ENCODE measurements at regions not wholly inside any gene's neighbourhood (a gene's known extent, or its start where the extent isn't known, plus 50 kb on each side); places are given as distances from the start of the nearest gene placed in this dataset.

- DNase-seq (ENCODE audit: low read depth, low spot score) = no peak
- CTCF ChIA-PET = interaction anchor here (0.5 to 0.9 kb wide), 2 partner anchors 8 to 28 kb away, joined by 4 read pairs; no protein-coding TSS in a partner anchor
- TF ChIP-seq, protein P1, sequence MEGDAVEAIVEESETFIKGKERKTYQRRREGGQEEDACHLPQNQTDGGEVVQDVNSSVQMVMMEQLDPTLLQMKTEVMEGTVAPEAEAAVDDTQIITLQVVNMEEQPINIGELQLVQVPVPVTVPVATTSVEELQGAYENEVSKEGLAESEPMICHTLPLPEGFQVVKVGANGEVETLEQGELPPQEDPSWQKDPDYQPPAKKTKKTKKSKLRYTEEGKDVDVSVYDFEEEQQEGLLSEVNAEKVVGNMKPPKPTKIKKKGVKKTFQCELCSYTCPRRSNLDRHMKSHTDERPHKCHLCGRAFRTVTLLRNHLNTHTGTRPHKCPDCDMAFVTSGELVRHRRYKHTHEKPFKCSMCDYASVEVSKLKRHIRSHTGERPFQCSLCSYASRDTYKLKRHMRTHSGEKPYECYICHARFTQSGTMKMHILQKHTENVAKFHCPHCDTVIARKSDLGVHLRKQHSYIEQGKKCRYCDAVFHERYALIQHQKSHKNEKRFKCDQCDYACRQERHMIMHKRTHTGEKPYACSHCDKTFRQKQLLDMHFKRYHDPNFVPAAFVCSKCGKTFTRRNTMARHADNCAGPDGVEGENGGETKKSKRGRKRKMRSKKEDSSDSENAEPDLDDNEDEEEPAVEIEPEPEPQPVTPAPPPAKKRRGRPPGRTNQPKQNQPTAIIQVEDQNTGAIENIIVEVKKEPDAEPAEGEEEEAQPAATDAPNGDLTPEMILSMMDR (IDR thresholded peaks at IDR 0.05; ENCODE audit: low read depth, low read length) = no peak
- POLR2A ChIA-PET = no interaction called here
- Histone ChIP-seq H3K27me3 (ENCODE audit: control insufficient read depth, insufficient read depth, low read length) (no peaks in the 10 kb centered on the region), H3K9me3 (ENCODE audit: control insufficient read depth, insufficient read depth, low read length) (no peaks in the 10 kb centered on the region), H3K27ac (ENCODE audit: low read depth, low read length) (no peak overlapping the region), H3K4me3 (ENCODE audit: low read depth, low read length) (no peak overlapping the region)
These were observed 114.8 kb upstream of the MED14 start for GRCh38 chrX:40849906-40850823.

- CTCF ChIA-PET = no interaction called here
- POLR2A ChIA-PET = no interaction called here
- H3K9me3 ChIP-seq (ENCODE audit: control insufficient read depth, insufficient read depth, low read length) = no peaks in the 10 kb centered on the region
- no peak overlapping the region for H3K27ac ChIP-seq (ENCODE audit: low read depth, low read length)
- TF ChIP-seq, protein P1 (IDR thresholded peaks at IDR 0.05; ENCODE audit: low read depth, low read length) = no peak
- no peak for DNase-seq (ENCODE audit: low read depth, low spot score)
- H3K27me3 ChIP-seq (ENCODE audit: control insufficient read depth, insufficient read depth, low read length) = no peaks in the 10 kb centered on the region
- H3K4me3 ChIP-seq (ENCODE audit: low read depth, low read length) = no peak overlapping the region
These were observed 117.2 kb upstream of the MED14 start for GRCh38 chrX:40852586-40852985.

- TF ChIP-seq, protein P1 (IDR thresholded peaks at IDR 0.05; ENCODE audit: low read depth, low read length) = no peak
- ChIA-PET POLR2A (no interaction called here), CTCF (no interaction called here)
- no peaks in the 10 kb centered on the region for H3K9me3 ChIP-seq (ENCODE audit: control insufficient read depth, insufficient read depth, low read length)
- H3K27me3 ChIP-seq (ENCODE audit: control insufficient read depth, insufficient read depth, low read length) = no peaks in the 10 kb centered on the region
- H3K27ac ChIP-seq (ENCODE audit: low read depth, low read length) = no peak overlapping the region
- no peak overlapping the region for H3K4me3 ChIP-seq (ENCODE audit: low read depth, low read length)
- no peak for DNase-seq (ENCODE audit: low read depth, low spot score)
These were observed 117.9 kb upstream of the MED14 start for GRCh38 chrX:40853004-40853815.

DNA sequence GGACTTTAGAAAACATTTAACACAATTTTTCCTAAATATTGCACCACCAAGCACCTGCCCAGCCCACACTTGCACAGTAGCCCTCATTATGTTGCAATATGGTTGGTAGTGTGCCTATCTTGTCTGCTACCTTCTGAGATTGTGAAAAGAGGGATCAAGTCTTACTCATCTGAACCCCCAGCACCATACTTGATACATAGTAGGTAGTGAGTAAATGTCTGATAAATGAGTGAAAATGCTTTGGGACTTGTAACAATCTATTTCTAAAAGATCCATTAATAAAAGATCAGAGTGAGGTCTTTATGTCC lies 118.4 kb upstream of the MED14 start:
- POLR2A ChIA-PET = no interaction called here
- CTCF ChIA-PET = no interaction called here
- TF ChIP-seq, protein P1 (IDR thresholded peaks at IDR 0.05; ENCODE audit: low read depth, low read length) = no peak
- no peak for DNase-seq (ENCODE audit: low read depth, low spot score)
- Histone ChIP-seq H3K27me3 (ENCODE audit: control insufficient read depth, insufficient read depth, low read length) (no peaks in the 10 kb centered on the region), H3K27ac (ENCODE audit: low read depth, low read length) (no peak overlapping the region), H3K4me3 (ENCODE audit: low read depth, low read length) (no peak overlapping the region), H3K9me3 (ENCODE audit: control insufficient read depth, insufficient read depth, low read length) (no peaks in the 10 kb centered on the region)

DNA sequence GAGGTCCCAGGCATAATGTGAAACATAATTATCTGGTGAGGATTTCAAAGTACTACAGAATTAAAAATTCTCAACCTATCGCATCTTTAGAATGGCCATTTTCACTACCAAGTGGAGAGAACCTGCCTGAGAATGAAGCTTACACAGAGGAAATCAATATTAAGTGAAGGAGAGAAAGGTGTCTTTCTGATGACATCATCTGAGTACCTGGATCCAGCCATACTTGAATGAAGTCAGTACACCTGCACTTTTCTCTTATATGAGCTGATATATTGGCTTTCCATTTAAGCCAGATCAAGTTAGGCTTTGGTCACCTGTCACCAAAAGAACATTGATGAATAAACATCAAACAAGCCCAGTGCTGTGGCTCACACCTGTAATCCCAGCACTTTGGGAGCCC lies 118.9 kb upstream of the MED14 start:
- DNase-seq (ENCODE audit: low read depth, low spot score) = no peak
- H3K4me3 ChIP-seq (ENCODE audit: low read depth, low read length) = no peak overlapping the region
- H3K9me3 ChIP-seq (ENCODE audit: control insufficient read depth, insufficient read depth, low read length) = no peaks in the 10 kb centered on the region
- TF ChIP-seq, protein P1 (IDR thresholded peaks at IDR 0.05; ENCODE audit: low read depth, low read length) = no peak
- no peaks in the 10 kb centered on the region for H3K27me3 ChIP-seq (ENCODE audit: control insufficient read depth, insufficient read depth, low read length)
- CTCF ChIA-PET = no interaction called here
- H3K27ac ChIP-seq (ENCODE audit: low read depth, low read length) = no peak overlapping the region
- POLR2A ChIA-PET = no interaction called here

All from AG04450 (cell line).